HEK293 (cell line): ENCODE measurements at regions not wholly inside any gene's neighbourhood (a gene's known extent, or its start where the extent isn't known, plus 50 kb on each side); places are given as distances from the start of the nearest gene placed in this dataset.

Source experiments
- CTCF ChIA-PET: fragments of 350-600 bp; formaldehyde crosslinking; extraction: SDS; loops from one replicate; lab custom pipeline; 2021; ENCODE audit warnings: antibody characterized with exemption; lab: Yijun Ruan, JAX
- POLR2A ChIA-PET: fragments of 300-600 bp; formaldehyde crosslinking; extraction: SDS; loops from one replicate; lab custom pipeline; 2020; ENCODE audit warnings: antibody characterized with exemption, inconsistent platforms; lab: Yijun Ruan, JAX
- H3K27ac ChIP-seq: fragments of 200-500 bp; sonication (Bioruptor generic); 2 replicates; pipeline ENCODE4 v1.5.1; 2014; ENCODE audit warnings: low read depth, low read length, control low read depth, inconsistent platforms; ENCODE audit errors: extremely low read depth
- H3K36me3 ChIP-seq, 2 experiments: fragments of 200-500 bp in 1 of 2; sonication (Bioruptor generic) in 1 of 2; 1 replicate in 1 of 2; 2 replicates in 1 of 2; pipeline ENCODE4 v1.5.1; 2014 to 2017; ENCODE audit warnings: inconsistent platforms in 2 of 2, low read length in 2 of 2; ENCODE audit not compliant: control insufficient read depth in 2 of 2, insufficient read depth in 1 of 2
- H3K4me1 ChIP-seq: fragments of 200-500 bp; sonication (Bioruptor generic); 2 replicates; pipeline ENCODE4 v1.5.1; 2014; ENCODE audit warnings: mild to moderate bottlenecking, low read length, inconsistent platforms; ENCODE audit not compliant: control insufficient read depth, insufficient read depth
- H3K4me3 ChIP-seq: 2 replicates; pipeline ENCODE4 v1.5.1; 2011; ENCODE audit warnings: low read depth, mild to moderate bottlenecking, control low read depth, low read length, moderate library complexity
- H3K9me3 ChIP-seq: fragments of 200-500 bp; sonication (Bioruptor generic); 2 replicates; pipeline ENCODE4 v1.5.1; 2014; ENCODE audit warnings: low read depth, low read length, inconsistent platforms; ENCODE audit not compliant: control insufficient read depth, insufficient read depth
- BCL11B ChIP-seq: fragments of 450-650 bp; formaldehyde crosslinking; IDR thresholded peaks from 2 replicates; pipeline ENCODE4 v1.5.1; 2016; ENCODE audit warnings: low read depth, missing biosample characterization, missing genetic modification characterization
- HOXD13 ChIP-seq: sonication (generic); formaldehyde crosslinking; IDR thresholded peaks from 2 replicates; pipeline ENCODE4 v1.8.0; 2022; ENCODE audit warnings: missing genetic modification reagents, borderline replicate concordance
- RBAK ChIP-seq: fragments of 450-650 bp; formaldehyde crosslinking; IDR thresholded peaks from 2 replicates; pipeline ENCODE4 v1.5.1; 2016; ENCODE audit warnings: missing biosample characterization, missing genetic modification characterization
- REPIN1 ChIP-seq: fragments of 450-650 bp; formaldehyde crosslinking; IDR thresholded peaks from 2 replicates; pipeline ENCODE4 v1.5.1; 2017; ENCODE audit warnings: missing biosample characterization, missing genetic modification characterization, low read depth
- SCRT2 ChIP-seq: fragments of 450-650 bp; formaldehyde crosslinking; IDR thresholded peaks from 2 replicates; pipeline ENCODE4 v1.5.1; 2016; ENCODE audit warnings: missing biosample characterization, missing genetic modification characterization
- ZBTB20 ChIP-seq: fragments of 450-650 bp; formaldehyde crosslinking; IDR thresholded peaks from 2 replicates; pipeline ENCODE4 v1.5.1; 2016; ENCODE audit warnings: missing biosample characterization, missing genetic modification characterization
- ZBTB48 ChIP-seq: fragments of 450-650 bp; formaldehyde crosslinking; IDR thresholded peaks from 2 replicates; pipeline ENCODE4 v1.5.1; 2016; ENCODE audit warnings: missing biosample characterization, missing genetic modification characterization
- ZNF24 ChIP-seq: fragments of 450-650 bp; formaldehyde crosslinking; IDR thresholded peaks from 2 replicates; pipeline ENCODE4 v1.5.1; 2016; ENCODE audit warnings: missing biosample characterization, missing genetic modification characterization
- ZNF514 ChIP-seq: fragments of 450-650 bp; formaldehyde crosslinking; IDR thresholded peaks from 2 replicates; pipeline ENCODE4 v1.5.1; 2016; ENCODE audit warnings: missing biosample characterization, missing genetic modification characterization
- ZNF558 ChIP-seq: fragments of 450-650 bp; formaldehyde crosslinking; IDR thresholded peaks from 2 replicates; pipeline ENCODE4 v1.5.1; 2016; ENCODE audit warnings: missing biosample characterization, missing genetic modification characterization
- ZNF621 ChIP-seq: fragments of 450-650 bp; formaldehyde crosslinking; IDR thresholded peaks from 2 replicates; pipeline ENCODE4 v1.5.1; 2017; ENCODE audit warnings: missing biosample characterization, missing genetic modification characterization
- ZNF843 ChIP-seq: fragments of 450-650 bp; formaldehyde crosslinking; IDR thresholded peaks from 2 replicates; pipeline ENCODE4 v1.5.1; 2016; ENCODE audit warnings: missing biosample characterization, missing genetic modification characterization
- ZSCAN16 ChIP-seq: fragments of 450-650 bp; formaldehyde crosslinking; IDR thresholded peaks from 2 replicates; pipeline ENCODE4 v1.5.1; 2016; ENCODE audit warnings: missing biosample characterization, missing genetic modification characterization
- ZSCAN30 ChIP-seq: fragments of 450-650 bp; IDR thresholded peaks from 2 replicates; pipeline ENCODE4 v1.5.1; 2018; ENCODE audit warnings: missing biosample characterization, mild to moderate bottlenecking, missing genetic modification characterization, moderate library complexity
- TF ChIP-seq, protein P1 (sequence below): fragments of 450-650 bp; formaldehyde crosslinking; IDR thresholded peaks from 2 replicates; pipeline ENCODE4 v1.5.1; 2016; ENCODE audit warnings: missing biosample characterization, missing genetic modification characterization
- TF ChIP-seq, protein P2 (sequence below): fragments of 450-650 bp; IDR thresholded peaks from 2 replicates; pipeline ENCODE4 v1.5.1; 2018; ENCODE audit warnings: missing biosample characterization, missing genetic modification characterization
- TF ChIP-seq, protein P3 (sequence below): fragments of 450-650 bp; formaldehyde crosslinking; IDR thresholded peaks from 2 replicates; pipeline ENCODE4 v1.5.1; 2017; ENCODE audit warnings: missing biosample characterization, missing genetic modification characterization
- TF ChIP-seq, protein P4 (sequence below): fragments of 450-650 bp; IDR thresholded peaks from 2 replicates; pipeline ENCODE4 v1.5.1; 2018; ENCODE audit warnings: missing biosample characterization, mild to moderate bottlenecking, missing genetic modification characterization

DNA sequence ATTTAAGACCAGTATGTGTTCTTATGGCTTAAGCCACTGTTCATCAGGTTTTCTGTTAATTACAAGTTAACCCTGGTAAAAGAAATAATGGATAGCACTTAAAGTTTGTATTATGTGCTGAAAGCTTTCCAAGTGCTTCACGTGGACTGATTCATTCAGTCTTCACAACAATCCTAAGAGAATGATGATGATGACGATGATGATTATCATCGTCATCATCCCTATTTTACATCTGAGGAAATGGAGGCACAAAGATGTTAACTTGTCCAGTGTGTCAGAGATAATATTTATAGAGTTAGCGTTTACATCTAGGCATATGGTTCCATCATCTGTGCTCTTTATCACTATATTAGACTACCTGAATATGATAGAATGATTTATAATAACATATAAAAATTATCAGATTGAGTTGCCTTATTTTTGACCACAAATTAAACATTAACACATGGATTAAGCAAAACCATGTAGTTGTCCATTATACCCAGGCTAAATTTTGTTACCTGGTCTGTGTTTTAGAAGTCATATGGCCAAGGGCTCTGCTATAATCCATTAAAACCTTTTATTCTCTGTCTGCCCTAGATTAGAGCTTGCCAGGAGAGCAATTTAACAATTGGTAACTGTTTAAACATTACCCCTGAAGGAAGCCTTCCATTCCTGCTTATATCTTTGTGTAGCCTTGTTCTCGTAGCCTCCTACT lies 102.3 kb upstream of the MAP3K1 start:
- POLR2A ChIA-PET, result no interaction called here
- no peak overlapping the region for H3K27ac ChIP-seq
- no peaks in the 10 kb centered on the region for H3K9me3 ChIP-seq
- TF ChIP-seq, protein P1, sequence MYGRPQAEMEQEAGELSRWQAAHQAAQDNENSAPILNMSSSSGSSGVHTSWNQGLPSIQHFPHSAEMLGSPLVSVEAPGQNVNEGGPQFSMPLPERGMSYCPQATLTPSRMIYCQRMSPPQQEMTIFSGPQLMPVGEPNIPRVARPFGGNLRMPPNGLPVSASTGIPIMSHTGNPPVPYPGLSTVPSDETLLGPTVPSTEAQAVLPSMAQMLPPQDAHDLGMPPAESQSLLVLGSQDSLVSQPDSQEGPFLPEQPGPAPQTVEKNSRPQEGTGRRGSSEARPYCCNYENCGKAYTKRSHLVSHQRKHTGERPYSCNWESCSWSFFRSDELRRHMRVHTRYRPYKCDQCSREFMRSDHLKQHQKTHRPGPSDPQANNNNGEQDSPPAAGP (tag by site-specific recombination), result no peak
- TF ChIP-seq, protein P2, sequence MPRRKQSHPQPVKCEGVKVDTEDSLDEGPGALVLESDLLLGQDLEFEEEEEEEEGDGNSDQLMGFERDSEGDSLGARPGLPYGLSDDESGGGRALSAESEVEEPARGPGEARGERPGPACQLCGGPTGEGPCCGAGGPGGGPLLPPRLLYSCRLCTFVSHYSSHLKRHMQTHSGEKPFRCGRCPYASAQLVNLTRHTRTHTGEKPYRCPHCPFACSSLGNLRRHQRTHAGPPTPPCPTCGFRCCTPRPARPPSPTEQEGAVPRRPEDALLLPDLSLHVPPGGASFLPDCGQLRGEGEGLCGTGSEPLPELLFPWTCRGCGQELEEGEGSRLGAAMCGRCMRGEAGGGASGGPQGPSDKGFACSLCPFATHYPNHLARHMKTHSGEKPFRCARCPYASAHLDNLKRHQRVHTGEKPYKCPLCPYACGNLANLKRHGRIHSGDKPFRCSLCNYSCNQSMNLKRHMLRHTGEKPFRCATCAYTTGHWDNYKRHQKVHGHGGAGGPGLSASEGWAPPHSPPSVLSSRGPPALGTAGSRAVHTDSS (tag by site-specific recombination), result peak; percentile 89
- H3K4me3 ChIP-seq, result no peak overlapping the region
- peaks cover 5% of the 10 kb centered on the region; the same call in 1 of the 2 replicates for H3K4me1 ChIP-seq
- CTCF ChIA-PET, result no interaction called here
- H3K36me3 ChIP-seq, result no peaks in the 10 kb centered on the region

DNA sequence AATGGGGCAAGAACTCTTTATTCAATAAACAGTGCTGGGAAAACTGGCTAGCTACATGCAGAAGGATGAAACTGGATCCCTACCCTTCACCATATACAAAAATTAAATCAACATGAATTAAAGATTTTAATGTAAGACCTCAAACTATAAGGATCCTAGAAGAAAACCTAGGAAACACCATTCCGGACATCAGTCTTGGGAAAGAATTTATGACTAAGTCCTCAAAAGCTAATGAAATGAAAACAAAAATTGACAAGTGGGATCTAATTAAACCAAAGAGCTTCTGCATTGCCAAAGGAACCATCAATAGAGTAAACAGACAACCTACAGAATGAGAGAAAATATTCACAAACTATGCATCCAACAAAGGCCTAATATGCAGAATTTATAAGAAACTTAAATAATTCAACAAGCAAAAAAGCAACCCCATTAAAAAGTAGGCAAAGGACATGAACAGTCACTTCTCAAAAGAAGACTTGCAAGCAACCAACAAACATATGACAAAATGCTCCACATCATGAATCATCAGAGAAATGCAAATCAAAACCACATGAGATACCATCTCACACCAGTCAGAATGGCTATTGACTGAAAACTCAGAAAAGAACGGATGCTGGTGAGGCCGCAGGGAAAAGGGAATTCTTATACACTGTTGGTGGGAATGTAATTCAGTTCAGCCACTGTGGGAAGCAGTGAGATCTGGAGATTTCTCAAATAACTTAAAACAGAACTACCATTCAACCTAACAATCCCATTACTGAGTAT lies 104.3 kb upstream of the MAP3K1 start:
- Histone ChIP-seq H3K27ac (no peak overlapping the region), H3K4me3 (no peak overlapping the region), H3K36me3 (no peaks in the 10 kb centered on the region), H3K4me1 (no peaks in the 10 kb centered on the region), H3K9me3 (no peaks in the 10 kb centered on the region)
- ChIA-PET CTCF (interaction anchor here (0.7 kb wide), 1 partner anchor 32 kb away, joined by 3 read pairs; no protein-coding TSS in a partner anchor), POLR2A (no interaction called here)
- TF ChIP-seq ZSCAN30 (tag by site-specific recombination), result no peak
- TF ChIP-seq, protein P2 (tag by site-specific recombination), result no peak
- TF ChIP-seq ZBTB20 (tag by site-specific recombination), result no peak
- no peak for TF ChIP-seq ZNF24 (tag by site-specific recombination)

DNA sequence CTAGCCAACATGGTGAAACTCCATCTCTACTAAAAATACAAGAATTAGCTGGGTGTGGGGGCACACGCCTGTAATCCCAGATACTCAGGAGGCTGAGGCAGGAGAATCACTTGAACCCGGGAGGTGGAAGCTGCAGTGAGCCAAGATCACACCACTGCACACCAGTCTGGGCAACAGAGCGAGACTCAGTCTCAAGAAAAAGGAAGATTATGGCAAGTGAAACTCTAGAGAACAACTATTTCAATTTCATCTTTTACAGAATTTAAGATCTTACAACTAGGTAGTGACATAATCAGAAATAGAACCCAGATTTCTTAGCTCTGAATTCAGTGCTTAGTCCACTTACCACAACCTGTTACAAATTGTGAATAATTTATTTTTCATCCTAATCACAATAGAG lies 108.8 kb upstream of the MAP3K1 start:
- no peaks in the 10 kb centered on the region for H3K4me1 ChIP-seq
- CTCF ChIA-PET, result interaction anchor here (0.6 kb wide), 1 partner anchor 120 kb away, joined by 3 read pairs; no protein-coding TSS in a partner anchor

DNA sequence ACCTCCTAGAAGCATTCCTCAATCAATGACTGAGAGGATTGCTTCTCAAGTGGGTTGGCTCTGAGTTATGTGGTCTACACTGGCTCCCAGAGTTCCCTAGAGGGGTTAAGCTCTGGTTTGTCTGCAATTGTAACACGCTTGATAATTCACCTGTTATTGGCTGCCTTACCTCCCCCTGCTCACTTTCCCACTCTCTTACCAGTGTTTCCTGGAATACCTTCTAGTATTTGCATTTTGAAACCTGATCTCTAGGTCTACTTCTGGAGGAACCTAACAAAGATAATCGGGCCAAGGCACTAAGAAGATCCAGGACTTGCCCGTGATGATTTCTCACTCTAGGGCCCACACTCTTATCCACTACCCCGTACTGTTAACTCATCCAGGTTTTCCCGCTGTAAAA lies 110.1 kb upstream of the MAP3K1 start:
- Histone ChIP-seq H3K9me3 (no peaks in the 10 kb centered on the region), H3K4me1 (no peaks in the 10 kb centered on the region), H3K27ac (no peak overlapping the region), H3K36me3 (no peaks in the 10 kb centered on the region), H3K4me3 (no peak overlapping the region)
- CTCF ChIA-PET, result no interaction called here
- POLR2A ChIA-PET, result no interaction called here
- TF ChIP-seq HOXD13 (CRISPR knock-in tag), result no peak
- no peak for TF ChIP-seq REPIN1 (tag by site-specific recombination)
- TF ChIP-seq BCL11B (tag by site-specific recombination), result no peak
- no peak for TF ChIP-seq ZBTB48 (tag by site-specific recombination)
- no peak for TF ChIP-seq ZNF843
- no peak for TF ChIP-seq RBAK (tag by site-specific recombination)
- TF ChIP-seq, protein P3, sequence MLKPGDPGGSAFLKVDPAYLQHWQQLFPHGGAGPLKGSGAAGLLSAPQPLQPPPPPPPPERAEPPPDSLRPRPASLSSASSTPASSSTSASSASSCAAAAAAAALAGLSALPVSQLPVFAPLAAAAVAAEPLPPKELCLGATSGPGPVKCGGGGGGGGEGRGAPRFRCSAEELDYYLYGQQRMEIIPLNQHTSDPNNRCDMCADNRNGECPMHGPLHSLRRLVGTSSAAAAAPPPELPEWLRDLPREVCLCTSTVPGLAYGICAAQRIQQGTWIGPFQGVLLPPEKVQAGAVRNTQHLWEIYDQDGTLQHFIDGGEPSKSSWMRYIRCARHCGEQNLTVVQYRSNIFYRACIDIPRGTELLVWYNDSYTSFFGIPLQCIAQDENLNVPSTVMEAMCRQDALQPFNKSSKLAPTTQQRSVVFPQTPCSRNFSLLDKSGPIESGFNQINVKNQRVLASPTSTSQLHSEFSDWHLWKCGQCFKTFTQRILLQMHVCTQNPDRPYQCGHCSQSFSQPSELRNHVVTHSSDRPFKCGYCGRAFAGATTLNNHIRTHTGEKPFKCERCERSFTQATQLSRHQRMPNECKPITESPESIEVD (tag by site-specific recombination), result no peak
- TF ChIP-seq ZNF514 (tag by site-specific recombination), result no peak
- TF ChIP-seq ZSCAN16 (tag by site-specific recombination), result no peak
- TF ChIP-seq SCRT2 (tag by site-specific recombination), result no peak

More for the DNA sequence above, 108.8 kb upstream of the MAP3K1 start:
- POLR2A ChIA-PET, result no interaction called here
- Histone ChIP-seq H3K27ac (no peak overlapping the region), H3K9me3 (no peaks in the 10 kb centered on the region), H3K36me3 (no peaks in the 10 kb centered on the region), H3K4me3 (no peak overlapping the region)
- TF ChIP-seq ZNF621 (tag by site-specific recombination) (no peak), ZNF558 (tag by site-specific recombination) (no peak)
- TF ChIP-seq, protein P4, sequence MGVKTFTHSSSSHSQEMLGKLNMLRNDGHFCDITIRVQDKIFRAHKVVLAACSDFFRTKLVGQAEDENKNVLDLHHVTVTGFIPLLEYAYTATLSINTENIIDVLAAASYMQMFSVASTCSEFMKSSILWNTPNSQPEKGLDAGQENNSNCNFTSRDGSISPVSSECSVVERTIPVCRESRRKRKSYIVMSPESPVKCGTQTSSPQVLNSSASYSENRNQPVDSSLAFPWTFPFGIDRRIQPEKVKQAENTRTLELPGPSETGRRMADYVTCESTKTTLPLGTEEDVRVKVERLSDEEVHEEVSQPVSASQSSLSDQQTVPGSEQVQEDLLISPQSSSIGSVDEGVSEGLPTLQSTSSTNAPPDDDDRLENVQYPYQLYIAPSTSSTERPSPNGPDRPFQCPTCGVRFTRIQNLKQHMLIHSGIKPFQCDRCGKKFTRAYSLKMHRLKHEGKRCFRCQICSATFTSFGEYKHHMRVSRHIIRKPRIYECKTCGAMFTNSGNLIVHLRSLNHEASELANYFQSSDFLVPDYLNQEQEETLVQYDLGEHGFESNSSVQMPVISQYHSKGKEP, result no peak
